HG03520 (cell line): ENCODE measurements at regions not wholly inside any gene's neighbourhood (a gene's known extent, or its start where the extent isn't known, plus 50 kb on each side); places are given as distances from the start of the nearest gene placed in this dataset.
"Not testable (repeated sequence)": the region's sequence is repeated elsewhere in the genome, so short reads cannot be mapped to it uniquely, and the experiment has no call there.

ENCODE experiments used
- ATAC-seq: cut with Tn5 transposase; IDR thresholded peaks from one replicate; pipeline ENCODE4 v1.9.1; 2021; ENCODE audit warnings: mild to moderate bottlenecking, moderate library complexity; ENCODE audit not compliant: unreplicated experiment

GRCh38 chr20:19024296-19025035 lies 188.0 kb upstream of the SLC24A3 start:
- ATAC-seq: no peak

- no peak for ATAC-seq
Measured at GRCh38 chr20:19025430-19026120, 186.9 kb upstream of the SLC24A3 start.

- peak; percentile 68 for ATAC-seq
Measured at GRCh38 chr20:19026121-19026878, 186.1 kb upstream of the SLC24A3 start.

GRCh38 chr20:19026901-19027644 lies 185.4 kb upstream of the SLC24A3 start:
- ATAC-seq: no peak

DNA sequence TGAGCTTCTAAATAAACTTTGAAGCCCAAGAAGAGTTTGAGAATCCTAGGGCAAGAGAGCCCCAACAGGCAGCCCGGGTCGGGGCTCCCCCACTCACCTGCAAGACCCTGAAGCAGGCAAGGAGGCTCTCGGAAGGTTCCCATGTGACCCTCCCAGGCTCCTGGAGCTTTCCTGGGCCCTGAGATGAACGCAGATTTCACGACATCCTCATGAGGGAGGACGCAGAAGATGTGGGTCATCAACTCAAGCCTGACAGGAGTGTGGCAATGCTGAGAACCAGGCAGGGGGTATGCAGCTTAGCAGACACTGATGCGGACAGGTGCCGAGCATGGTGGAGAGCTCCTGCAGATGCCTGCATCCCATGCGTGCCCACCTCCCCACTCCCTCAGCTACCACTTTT lies 184.5 kb upstream of the SLC24A3 start:
- no peak for ATAC-seq

DNA sequence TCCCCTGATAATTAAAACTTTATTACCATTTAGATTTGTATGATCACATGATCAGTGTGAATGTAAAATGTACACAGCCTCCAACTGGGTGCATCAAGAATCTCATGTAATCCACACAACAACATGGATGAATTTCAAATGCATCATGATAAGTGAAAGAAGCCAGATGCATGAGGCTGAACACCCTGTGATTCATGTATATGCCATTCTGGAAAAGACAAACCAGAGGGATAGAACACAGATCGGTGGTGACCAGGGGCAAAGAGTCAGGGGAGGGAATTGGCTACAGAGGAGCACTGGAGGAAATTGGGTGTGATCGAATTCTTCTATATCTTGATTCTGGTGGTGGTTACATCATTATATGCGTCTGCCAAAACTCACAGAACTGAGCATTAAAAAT lies 170.7 kb upstream of the SLC24A3 start:
- no peak for ATAC-seq

DNA sequence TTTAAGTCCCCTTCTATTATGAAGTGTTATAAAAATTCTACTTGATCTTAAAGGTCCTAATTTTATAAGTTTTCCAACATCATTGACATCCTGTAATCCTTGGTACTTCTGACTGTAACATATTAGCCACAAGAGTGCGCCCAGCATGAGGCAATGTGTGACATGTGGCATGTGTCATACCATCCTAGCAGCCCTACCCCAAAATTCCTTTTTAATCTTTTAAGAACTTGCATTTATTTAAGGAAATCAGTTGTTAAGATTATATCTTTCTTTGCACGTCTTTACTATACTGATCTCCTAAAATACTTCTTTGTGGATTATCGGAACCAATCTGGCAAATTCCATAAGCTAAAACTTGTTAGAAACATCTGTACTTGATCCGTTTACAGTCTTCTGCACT lies 167.1 kb upstream of the SLC24A3 start:
- ATAC-seq: no peak

DNA sequence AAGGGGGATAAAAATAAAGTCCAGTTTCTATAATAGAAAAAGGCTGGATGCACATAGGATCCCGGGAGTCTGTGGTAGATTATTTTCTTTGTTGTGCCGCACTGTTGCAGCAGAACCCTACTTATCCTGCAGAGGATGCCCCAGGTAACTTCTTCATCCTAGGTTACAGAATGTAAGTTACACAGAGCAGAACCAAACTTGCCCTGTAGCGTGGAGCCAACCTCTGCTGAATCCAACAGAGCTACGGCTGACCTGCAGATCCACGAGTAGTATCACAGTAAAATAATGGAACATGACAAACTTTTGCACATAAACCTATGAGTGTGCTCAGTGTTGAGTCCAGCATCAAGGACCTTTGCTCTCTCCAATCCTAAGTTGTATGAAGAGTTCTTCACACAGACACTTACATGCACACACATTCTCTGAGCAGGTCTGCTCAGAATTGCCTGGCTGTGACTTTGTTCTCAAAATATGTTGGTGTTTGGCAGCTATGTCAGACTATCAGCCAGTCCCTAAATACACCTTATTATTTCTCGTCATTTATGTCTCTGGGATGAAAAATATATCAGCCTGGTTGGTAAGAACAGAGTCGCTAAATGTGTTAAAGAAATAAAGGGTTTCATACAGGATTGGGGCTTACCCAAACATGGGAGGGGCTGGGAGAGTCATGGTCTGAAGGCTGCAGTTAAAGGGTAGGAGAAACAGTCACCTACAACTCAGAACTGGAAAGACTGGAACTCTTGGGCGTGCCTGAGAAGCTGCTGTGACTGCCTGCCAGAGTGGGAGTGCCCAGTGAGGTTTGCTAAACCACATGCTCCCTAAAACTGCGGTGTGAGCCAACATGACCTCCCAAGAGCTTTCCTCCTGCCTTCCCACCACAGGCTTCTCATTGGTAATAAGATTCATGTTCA lies 165.1 kb upstream of the SLC24A3 start:
- no peak for ATAC-seq

- no peak for ATAC-seq
Measured at GRCh38 chr20:19047951-19048296, 164.5 kb upstream of the SLC24A3 start.

- no peak for ATAC-seq
Measured at GRCh38 chr20:19048995-19049501, 163.4 kb upstream of the SLC24A3 start.

DNA sequence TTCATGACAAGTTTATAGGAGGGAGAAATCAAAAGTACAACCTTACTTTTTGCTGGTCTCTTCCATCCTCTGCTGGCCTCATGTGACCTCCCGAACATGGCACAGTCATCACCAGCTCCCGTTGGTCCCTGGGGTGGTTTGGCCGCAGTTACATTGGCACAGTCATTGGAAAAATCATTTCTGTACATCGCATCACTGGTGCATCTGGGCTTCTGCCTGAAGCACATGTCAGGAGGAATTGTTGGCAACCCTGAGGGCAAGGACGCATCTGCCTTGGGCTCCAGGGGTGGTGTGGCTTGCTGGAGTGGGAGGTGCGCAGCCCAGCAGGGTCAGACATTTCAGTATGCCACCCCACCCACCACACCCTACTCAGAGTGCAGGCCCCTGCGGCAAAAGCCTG lies 162.9 kb upstream of the SLC24A3 start:
- ATAC-seq: no peak

DNA sequence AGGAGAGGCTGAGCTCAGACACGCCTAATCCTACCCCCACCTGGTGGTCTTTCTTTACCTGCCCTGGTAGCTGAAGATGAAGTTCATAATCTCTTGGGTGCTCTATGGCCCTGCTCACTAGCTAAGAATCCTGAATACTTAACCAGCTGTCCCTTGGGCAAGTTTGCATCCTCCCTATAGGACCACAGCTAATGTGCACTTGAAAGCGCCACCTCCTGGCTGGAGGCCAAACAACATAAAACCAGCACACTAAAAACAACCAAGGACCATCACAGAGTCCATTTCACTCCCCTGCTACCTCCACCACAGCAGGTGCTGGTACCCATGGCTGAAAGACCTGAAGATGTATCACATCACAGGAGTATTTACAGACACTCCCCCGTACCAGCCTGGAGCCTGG lies 155.5 kb upstream of the SLC24A3 start:
- ATAC-seq: no peak

DNA sequence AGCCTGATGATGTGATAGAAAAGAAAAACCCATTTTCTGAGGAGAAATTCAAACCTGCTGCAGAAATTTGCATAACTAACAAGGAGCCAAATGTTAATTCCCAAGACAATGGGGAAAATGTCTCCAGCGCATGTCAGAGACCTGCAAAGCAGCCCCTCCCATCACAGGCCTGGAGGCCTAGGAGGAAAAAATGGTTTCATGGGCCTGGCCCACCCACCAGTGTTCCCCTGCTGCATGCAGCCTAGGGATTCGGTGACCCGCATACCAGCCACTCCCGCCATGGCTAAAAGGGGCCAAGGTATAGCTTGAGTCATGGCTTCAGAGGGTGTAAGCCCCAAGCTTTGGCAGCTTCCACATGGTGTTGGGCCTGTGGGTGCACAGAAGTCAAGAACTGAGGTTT lies 147.7 kb upstream of the SLC24A3 start:
- ATAC-seq: not testable (repeated sequence)

- no peak for ATAC-seq
Measured at GRCh38 chr20:19067986-19068385, 144.5 kb upstream of the SLC24A3 start.

DNA sequence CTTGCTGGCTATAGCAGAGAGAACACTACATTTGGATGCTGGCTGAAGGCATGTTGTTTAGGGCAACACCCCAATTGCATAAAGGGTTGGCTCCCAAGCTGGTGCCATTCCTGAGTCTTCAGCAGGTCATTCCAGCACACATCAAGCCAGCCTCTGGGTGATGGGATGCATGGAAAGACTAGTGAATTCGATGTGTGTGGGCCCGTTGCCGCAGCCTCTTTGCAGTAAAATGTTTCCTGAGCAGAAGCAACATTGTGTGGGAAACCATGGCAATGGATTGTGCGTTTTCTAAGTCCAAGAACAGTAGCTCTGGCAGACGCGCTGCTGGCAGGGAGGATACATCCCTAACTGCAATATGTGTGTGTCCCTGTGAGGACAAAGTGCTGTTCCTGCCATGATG lies 142.4 kb upstream of the SLC24A3 start:
- ATAC-seq: no peak

DNA sequence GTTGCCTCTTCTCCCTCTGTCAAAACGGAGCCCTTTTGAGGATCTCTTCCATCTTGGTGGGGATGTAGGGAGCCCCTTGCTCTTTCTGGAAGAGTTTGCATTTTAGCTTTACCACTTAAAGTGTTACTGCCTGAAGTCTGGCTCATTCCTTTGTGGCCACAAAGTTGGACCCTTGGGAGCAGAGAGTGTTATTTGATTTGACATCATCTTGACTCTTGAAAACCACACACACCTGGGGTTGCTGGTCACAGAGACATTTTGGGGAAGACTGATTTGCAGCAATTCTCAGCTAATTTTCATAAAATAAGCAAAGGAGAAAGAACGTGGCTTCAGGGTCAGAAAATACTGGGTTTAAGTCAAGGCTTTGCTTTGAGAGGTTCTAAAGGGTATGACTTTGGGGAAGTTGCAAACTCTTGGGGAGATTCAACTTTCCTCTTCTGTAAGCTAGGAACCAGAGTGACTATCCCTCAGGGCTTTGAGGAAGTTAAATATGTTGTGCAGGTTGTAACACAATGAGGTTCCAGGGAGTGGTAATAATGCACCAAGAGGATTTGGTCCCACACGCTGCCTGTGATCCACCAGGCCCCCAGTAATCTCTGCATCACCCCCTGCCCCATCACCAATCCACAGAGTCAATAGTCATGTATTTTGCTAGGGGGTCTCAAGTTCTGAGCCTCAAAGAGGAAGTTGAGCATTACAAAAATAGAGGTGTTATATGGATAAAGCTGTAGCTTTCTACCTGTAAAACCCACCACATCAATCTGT lies 141.6 kb upstream of the SLC24A3 start:
- ATAC-seq: no peak

GRCh38 chr20:19071446-19071725 lies 141.1 kb upstream of the SLC24A3 start:
- ATAC-seq: no peak

DNA sequence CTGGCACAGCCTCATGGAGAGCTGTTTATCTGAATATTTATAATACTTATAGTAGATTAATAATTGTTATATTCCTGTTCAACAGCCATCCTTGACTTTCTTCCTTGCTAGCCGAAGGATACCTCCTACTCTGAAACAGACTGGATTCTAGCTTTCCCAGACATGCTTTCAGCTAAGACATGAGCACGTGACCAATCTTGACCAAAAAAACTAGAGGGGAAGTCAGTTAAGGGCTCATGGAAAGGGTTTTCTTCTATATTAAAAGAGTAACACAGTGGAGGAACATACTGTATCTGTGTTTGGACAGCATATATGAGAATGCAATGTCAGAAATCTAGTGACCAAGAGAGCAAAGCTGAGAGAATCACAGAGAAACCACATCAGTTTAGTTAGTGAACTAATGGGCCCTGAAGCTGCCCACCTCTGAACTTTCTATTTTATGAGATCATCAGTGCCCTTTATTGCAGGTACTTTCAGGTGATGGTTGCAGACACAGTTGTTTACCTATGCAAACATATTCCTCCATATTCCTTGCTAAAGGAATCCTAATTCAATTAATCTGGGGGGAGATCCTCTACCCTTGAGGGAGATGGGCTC lies 140.4 kb upstream of the SLC24A3 start:
- ATAC-seq: no peak

DNA sequence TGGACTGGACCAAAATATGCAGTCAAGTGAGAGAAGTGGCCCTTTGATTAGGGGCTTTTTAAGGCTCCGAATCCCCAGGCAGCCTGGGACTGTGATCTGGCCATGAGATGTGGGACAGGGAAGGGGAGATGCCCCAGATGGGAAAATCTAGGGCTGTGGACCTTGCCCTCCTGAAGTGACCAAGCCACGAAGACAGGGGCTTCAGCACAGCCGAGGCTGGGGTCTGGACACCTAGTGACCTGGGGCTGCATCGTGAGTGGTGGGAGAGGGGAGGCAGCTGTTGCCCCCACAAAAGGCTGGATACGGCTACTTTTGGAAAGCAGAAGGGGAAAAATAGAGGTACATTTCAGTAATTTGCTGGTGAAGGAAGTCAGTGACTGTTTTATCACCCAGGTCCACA lies 139.5 kb upstream of the SLC24A3 start:
- no peak for ATAC-seq
